AG04449 (cell line): ENCODE measurements at regions not wholly inside any gene's neighbourhood (a gene's known extent, or its start where the extent isn't known, plus 50 kb on each side); places are given as distances from the start of the nearest gene placed in this dataset.
"Not testable (repeated sequence)": the region's sequence is repeated elsewhere in the genome, so short reads cannot be mapped to it uniquely, and the experiment has no call there.

ENCODE experiments used
- CTCF ChIA-PET: fragments of 350-600 bp; formaldehyde crosslinking; extraction: SDS; loops from one replicate; lab custom pipeline; 2021; ENCODE audit warnings: antibody characterized with exemption; lab: Yijun Ruan, JAX
- POLR2A ChIA-PET: fragments of 400-600, 350-600 bp; formaldehyde crosslinking; extraction: SDS; loops from one replicate; lab custom pipeline; 2020; ENCODE audit warnings: antibody characterized with exemption, inconsistent platforms; lab: Yijun Ruan, JAX
- DNase-seq: peaks from one replicate; pipeline ENCODE4 v3.0.0-alpha.2; 2010; ENCODE audit warnings: low read depth, low spot score
- H3K4me3 ChIP-seq: 2 replicates; pipeline ENCODE4 v1.5.1; 2011; ENCODE audit warnings: low read depth, mild to moderate bottlenecking, control low read depth, low read length
- TF ChIP-seq, protein P1 (sequence below): IDR thresholded peaks from one replicate; pipeline ENCODE4 v1.5.1; 2011; ENCODE audit warnings: mild to moderate bottlenecking, moderate library complexity, low read length, control low read depth, inconsistent platforms; ENCODE audit not compliant: insufficient read depth; ENCODE audit errors: missing control alignments

DNA sequence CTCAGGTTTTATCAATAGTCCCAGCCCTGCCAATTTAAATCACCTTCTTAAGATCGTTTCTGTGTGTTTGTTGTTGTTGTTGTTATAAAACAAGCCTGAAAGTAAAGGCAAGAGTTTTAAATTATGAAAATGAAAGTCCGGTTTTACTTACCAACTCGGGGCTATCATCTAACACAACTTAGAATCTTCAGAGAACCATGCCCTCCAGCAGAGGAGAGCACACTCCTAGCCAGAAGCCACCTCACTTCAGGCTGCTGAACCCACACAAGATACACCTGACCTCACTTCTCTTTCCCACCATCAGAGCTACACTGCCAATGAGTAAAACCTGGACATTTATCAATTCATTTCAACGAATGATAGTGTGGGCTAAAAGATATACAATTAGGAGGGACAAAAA, 335.2 kb downstream of the IRS1 start:
- CTCF ChIA-PET = no interaction called here
- no peak overlapping the region for H3K4me3 ChIP-seq
- TF ChIP-seq, protein P1, sequence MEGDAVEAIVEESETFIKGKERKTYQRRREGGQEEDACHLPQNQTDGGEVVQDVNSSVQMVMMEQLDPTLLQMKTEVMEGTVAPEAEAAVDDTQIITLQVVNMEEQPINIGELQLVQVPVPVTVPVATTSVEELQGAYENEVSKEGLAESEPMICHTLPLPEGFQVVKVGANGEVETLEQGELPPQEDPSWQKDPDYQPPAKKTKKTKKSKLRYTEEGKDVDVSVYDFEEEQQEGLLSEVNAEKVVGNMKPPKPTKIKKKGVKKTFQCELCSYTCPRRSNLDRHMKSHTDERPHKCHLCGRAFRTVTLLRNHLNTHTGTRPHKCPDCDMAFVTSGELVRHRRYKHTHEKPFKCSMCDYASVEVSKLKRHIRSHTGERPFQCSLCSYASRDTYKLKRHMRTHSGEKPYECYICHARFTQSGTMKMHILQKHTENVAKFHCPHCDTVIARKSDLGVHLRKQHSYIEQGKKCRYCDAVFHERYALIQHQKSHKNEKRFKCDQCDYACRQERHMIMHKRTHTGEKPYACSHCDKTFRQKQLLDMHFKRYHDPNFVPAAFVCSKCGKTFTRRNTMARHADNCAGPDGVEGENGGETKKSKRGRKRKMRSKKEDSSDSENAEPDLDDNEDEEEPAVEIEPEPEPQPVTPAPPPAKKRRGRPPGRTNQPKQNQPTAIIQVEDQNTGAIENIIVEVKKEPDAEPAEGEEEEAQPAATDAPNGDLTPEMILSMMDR = no peak
- no peak for DNase-seq
- POLR2A ChIA-PET = no interaction called here

DNA sequence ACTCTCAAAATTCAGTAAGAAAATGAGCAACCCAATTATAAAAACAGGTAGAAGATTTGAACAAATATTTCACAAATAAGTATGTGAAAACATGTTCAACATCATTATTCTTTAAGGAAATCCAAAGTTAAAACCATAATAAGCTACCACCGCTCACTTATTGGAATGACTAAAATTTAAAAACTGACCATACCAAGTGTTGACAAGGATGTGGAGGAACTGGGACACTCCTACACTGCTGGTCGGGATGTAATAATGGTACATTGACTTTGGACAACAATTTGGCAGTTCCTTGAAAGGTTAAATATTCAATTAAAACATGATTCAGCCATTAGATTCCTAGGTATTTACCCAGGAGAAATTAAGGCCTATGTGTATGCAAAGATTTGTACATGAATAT, 336.5 kb downstream of the IRS1 start:
- POLR2A ChIA-PET = no interaction called here
- H3K4me3 ChIP-seq = no peak overlapping the region
- DNase-seq = no peak
- TF ChIP-seq, protein P1 = no peak
- CTCF ChIA-PET = no interaction called here

DNA sequence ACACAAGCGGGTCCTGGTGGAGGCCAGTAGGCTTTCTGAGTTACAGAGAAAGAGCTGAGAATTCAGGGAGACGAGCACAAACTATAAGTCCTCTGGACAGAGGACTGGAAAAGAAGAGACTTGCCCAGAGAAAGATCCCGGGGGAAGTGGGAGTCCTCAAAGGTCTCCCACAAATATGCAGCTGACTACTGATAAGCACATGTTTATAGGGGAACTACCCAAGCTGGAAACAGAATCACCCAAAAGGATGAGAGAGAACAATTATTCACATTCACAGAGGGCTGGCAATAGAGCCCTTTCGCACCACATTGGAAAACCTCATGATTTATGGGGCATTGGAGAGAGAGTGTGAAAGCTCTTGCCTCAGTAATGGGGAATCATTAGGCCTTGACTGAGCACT, 337.6 kb downstream of the IRS1 start:
- ChIA-PET CTCF (interaction anchor here (1.2 to 1.4 kb wide), 2 partner anchors 12 to 15 kb away, joined by 3 to 4 read pairs; no protein-coding TSS in a partner anchor), POLR2A (no interaction called here)
- no peak overlapping the region for H3K4me3 ChIP-seq
- no peak for DNase-seq
- TF ChIP-seq, protein P1 = no peak

DNA sequence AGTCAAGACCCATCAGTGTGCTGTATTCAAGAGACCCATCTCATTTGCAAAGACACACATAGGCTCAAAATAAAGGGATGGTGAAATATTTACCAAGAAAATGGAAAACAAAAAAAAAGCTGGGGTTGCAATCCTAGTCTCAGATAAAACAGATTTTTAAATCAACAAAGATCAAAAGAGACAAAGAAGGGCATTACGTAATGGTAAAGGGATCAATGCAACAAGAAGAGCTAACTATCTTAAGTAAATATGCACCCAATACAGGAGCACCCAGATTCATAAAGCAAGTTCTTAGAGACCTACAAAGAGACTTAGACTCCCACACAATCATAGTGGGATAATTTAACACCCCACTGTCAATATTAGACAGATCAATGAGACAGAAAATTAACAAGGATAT, 343.5 kb downstream of the IRS1 start:
- POLR2A ChIA-PET, H3K4me3 ChIP-seq, DNase-seq: not testable (repeated sequence)
- CTCF ChIA-PET = interaction anchor here (0.6 kb wide), 1 partner anchor 15 kb away, joined by 3 read pairs; no protein-coding TSS in a partner anchor

DNA sequence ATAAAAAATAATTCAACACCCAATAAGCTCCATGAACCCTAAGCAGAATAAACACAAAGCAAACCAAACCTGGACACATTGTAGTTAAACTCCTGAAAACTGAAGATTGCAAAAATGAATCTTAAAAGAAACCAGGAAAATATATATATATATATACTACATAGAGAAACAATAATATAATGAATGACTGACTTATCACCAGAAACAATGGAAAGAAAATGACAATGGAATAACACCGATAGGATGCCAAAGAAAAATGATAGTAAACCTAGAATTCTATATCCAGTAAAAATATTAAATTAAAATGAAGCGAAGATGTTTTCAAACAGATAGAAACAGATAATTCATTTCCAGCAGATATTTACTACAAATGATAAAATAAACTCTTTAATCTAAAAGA, 346.9 kb downstream of the IRS1 start:
- no peak overlapping the region for H3K4me3 ChIP-seq
- ChIA-PET POLR2A (no interaction called here), CTCF (no interaction called here)
- no peak for DNase-seq
- TF ChIP-seq, protein P1 = no peak

DNA sequence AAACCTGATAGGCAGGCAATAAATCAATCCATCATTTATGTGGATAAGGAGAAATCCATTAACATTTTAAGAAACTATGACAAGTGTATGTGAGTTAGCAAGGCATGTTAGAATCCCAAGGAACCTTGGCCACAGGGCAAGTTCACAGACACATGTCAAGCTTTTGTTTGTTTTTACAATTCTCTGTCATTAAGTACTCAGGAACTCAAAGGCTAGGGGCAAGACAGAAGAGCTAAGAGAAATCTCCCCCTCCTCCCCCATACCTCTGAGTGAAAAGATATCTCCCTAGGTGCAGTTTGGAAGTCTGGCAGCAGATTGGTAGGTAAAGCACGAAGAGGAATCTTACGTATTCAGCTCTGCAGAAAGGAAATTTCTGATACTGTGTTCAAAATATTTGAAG, 348.1 kb downstream of the IRS1 start:
- CTCF ChIA-PET = no interaction called here
- DNase-seq = no peak
- TF ChIP-seq, protein P1 = no peak
- no peak overlapping the region for H3K4me3 ChIP-seq
- POLR2A ChIA-PET = no interaction called here

DNA sequence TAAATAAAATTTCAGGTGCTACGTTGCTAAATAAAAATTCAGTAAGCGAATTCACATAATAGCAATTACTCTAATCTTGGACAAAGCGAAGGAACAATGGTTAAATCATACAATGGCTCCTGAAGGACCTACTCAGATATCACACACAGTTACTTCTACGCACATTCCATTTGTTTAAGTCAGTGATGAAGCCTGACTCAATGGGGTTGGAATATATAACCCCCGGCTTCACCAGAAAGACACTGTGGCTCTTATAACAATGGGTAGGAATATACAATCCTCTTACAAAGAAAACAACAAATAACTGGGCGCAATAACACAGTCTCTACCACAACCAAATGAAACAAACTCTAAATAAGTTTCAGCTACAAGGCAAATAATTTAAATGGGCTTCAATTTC, 349.5 kb downstream of the IRS1 start:
- POLR2A ChIA-PET = no interaction called here
- no peak overlapping the region for H3K4me3 ChIP-seq
- CTCF ChIA-PET = no interaction called here
- DNase-seq = no peak
- TF ChIP-seq, protein P1 = no peak
